Suppressor macrophage (primary cell): ENCODE measurements at regions not wholly inside any gene's neighbourhood (a gene's known extent, or its start where the extent isn't known, plus 50 kb on each side); places are given as distances from the start of the nearest gene placed in this dataset.
"Not testable (repeated sequence)": the region's sequence is repeated elsewhere in the genome, so short reads cannot be mapped to it uniquely, and the experiment has no call there.

ENCODE experiments used
- DNase-seq, 4 experiments: peaks; one replicate each; pipeline ENCODE4 v3.0.0-alpha.2; 2020 to 2022

DNA sequence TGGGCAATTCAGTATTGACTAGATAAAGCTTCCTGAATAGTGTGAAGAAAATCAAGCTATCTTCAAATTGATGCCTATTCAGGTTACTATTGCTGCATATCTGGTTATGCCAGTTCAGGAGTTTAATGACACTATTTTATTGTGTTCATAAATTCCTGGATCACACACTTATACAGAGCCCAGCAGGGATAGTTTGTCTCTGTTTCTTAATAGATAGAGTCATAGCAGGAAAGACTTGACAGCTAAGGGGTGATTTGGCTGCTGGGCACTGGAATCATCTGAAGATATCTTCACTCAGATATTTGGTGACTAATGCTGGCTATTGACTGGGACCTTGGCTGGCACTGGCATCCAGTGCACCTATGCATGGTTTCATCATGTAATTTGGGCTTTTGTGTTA, 187.8 kb downstream of the PYDC2 start:
- no peak for DNase-seq

DNA sequence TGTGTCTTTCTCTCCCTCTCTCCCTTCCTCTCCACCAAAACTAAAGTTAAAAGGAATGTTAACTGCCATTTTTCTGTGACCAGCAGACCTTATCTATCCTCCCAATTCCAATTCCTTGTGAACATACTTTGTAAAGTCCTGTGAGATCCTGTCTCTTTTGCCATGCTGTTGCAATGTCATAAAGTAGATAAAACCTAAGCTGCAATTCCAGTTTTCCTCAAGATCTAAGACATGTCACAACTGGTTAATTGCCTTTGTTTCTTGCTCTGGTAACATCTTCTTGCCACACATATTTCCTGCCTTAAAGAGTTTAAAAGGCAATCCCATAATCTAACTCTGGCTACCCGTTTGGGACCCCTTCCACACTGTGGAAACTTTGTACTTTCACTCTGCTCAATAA, 188.7 kb downstream of the PYDC2 start:
- no peak for DNase-seq

DNA sequence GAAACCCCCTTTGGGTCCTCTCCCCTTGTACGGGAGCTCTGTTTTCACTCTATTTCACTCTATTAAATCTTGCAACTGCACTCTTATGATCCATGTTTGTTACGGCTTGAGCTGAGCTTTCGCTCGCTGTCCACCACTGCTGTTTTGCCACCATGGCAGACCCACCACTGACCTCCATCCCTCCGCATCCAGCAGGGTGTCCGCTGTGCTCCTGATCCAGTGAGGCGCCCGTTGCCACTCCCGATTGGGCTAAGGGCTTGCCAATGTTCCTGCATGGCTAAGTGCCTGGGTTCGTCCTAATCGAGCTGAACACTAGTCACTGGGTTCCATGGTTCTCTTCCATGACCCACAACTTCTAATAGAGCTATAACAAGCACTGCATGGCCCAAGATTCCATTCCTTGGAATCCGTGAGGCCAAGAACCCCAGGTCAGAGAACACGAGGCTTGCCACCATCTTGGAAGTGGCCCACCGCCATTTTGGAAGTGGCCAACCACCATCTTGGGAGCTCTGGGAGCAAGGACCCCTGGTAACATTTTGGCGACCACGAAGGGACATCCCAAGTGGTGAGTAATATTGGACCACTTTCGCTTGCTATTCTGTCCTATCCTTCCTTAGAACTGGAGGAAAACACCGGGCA, 197.9 kb downstream of the PYDC2 start:
- DNase-seq: not testable (repeated sequence)

DNA sequence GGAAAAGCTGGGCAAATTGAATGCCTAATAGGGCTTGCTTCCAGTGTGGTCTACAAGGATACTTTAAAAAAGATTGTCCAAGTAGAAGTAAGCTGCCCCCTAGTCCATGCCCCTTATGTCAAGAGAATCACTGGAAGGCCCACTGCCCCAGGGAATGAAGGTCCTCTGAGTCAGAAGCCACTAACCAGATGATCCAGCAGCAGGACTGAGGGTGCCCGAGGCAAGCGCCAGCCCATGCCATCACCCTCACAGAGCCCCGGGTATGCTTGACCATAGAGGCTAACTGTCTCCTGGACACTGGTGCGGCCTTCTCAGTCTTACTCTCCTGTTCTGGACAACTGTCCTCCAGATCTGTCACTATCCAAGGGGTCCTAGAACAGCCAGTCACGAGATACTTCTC, 201.2 kb downstream of the PYDC2 start:
- DNase-seq: not testable (repeated sequence)

DNA sequence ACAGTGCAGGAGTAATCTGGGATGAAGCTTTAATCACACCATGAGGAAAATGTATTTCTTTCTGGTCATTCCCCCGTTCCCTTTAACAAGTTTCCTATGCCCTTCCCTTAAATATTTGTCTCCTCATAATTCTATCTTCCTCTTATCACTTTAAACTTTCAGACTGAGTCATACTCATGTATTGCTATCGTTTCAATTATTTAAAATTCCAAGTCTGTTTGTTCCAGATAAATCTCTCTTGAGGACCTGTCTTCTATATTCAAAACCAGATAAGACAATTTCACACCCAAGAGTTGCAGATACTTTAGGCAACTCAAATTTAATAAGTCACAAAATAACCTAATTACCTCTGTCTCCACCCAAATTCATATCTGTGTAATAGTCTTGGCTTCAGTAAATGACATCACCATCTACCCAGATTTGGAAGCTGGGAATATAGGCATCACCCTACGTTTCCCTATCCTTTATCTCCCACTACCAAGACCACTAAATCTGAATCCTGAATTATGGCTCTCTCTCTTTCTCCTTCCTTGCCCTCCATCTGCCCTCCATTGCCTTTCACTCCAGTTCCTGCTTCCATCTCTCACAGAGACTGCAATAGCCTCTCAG, 220.1 kb downstream of the PYDC2 start:
- no peak for DNase-seq

DNA sequence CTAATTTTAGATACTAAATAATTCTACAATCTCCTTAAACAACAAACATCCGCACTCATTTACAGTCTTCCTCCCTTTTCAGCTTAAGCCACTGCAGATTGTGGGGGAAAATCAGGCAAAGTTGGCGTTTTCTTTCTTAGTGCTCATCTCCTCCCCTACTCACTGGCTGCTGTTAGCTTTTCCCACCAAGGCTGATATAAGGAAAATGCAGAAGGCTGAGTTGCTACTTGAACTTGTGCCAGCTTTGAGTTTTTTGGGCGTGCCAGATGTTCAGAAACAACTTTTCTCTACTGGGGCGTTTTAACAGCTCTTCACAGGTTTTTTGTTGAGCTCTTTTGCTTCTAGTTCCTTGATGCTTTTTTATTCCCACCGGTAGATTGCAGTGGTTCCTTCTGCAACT, 222.0 kb downstream of the PYDC2 start:
- no peak for DNase-seq

DNA sequence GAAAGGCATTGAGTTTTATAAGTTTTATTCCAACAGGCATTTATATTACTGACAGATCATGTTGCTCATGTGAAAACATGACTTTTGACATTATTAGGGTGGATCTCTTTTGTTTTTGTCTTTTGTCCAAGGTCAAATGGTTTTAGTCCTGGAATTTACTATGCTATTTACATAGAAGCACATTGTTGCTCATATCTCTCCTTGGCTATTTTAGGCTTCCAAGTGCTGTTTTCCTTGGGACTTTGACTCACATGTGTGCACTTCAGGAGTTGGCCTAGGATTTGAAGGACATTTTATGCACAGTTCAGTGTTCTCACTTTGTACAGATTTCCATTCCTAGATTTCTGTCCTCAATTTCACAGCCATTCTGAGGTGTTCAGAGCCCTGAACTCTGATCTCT, 225.7 kb downstream of the PYDC2 start:
- no peak for DNase-seq

DNA sequence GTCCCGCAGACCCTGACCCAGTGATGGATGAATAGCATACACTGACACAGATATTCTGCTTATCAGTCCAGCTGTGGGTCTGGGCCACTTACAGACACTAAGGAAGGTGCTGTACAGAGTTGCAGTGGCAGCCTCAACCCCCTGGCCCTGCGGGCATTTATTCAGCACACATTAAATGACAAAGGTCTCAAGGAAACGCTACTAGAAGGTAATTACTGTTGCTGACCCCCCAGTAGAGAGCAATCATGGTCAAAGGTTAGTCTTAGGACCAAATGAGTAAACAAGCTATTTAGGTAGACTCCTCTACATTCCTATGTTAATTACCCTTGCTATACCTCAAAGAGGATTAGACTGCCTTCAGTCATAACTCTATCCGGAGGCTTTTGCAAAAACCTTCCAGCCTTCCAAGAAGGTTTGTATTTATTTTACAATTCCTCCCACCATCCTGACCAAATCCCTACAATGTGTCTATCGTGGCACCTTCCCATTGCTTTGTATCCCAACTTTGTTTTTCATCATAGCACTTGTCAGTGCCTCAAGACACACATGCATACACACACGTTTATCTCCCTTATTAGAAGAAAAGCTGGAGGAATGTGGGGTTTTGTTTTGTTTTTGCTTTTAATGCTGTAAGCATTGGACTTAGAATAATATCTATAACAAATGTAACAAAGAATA, 227.9 kb downstream of the PYDC2 start:
- DNase-seq: no peak

DNA sequence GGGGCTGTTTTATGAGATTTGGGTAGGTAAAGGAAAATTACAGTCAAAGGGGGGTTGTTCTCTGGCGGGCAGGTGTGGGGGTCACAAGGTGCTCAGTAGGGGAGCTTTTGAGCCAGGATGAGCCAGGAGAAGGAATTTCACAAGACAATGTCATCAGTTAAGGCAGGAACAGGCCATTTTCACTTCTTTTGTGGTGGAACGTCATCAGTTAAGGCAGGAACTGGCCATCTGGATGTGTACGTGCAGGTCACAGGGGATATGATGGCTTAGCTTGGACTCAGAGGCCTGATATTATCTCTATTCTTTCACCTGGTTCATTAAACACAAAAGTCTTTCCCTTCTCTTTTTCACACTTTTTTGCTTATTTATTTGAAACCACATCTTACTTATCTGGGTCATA, 230.2 kb downstream of the PYDC2 start:
- not testable (repeated sequence) for DNase-seq

DNA sequence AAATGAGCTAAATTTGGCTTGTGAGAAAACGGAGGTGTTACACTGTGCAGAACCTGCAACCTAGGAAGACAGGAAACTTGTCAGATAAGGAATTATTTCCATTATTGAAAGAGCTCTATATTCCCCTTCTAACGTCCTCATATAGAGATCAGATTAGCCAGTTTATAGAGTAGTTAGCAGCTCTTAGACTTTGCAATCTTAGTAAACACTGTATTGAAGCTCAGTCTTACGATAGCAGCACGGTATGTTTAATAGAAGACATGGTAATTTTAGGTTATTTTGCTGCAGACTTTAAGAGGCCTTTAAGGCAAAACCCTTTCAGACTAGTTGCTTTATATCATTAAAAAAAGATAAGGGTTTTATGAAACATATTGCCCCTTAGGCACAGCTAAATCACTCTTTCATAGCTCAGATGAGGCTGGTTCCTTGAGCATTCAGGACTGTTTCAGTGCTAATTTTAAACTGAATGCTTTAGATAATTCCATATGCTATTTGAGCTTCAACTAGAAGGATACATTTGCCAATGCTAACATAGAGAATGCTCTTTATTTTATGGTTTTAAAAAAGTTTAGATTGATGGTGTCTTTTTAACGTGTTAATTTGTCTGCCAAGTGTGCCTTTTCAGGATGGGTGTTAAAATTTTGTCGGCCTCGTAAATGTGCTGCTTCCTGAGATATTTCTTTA, 234.3 kb downstream of the PYDC2 start:
- no peak for DNase-seq

DNA sequence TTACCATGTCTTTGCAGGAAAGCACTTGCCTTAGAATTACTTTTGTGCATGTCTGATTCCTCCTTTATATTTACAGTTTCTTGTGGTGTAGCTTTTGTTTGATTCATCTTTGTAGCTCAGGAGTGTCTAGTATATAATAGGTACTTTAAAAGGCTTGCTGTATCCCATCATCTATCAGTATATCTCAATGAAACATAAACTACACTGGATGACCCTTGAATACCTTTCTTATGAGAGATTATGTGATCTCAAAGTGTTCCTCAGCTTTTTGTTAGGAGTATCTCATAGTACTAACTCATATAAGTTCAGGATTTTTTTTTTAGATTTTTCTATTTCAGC, 234.8 kb downstream of the PYDC2 start:
- no peak for DNase-seq

DNA sequence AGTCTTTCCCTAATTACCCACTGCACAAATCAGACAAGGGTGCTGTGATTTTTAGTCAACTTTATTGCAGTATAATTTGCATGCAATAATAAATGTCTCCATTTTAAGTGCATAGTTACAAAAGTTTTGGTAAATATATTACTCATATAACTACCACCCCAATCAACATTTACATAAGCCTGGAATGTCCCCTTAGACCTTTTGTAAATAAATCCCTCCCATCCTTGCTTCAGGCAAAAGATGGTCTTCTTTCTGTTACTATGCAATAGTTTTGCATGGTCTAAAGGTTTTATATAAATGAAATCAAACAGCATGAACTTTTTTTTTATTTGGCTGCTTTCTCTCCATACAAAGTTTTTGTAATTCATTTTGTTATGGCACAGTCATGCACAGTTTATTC, 235.4 kb downstream of the PYDC2 start:
- DNase-seq: no peak

DNA sequence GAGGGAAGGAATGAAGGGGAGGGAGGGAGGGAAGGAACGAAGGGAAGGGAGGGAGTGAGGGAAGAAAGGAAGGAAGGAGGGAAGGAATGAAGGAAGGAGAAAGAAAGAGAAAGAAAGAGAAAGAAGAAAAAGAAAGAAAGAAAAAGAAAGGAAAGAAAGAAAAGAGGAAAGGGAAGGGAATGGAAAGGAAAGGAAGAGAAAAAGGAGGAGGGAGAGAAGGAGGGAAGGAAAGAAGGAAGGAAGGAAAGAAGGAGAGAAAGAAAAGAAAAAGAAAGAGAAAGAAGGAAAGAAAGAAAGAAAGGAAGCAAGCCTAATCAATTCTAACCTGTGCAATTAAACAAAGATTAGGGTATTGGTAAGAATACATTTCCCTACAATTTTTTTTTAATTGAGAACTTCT, 238.6 kb downstream of the PYDC2 start:
- no peak for DNase-seq

DNA sequence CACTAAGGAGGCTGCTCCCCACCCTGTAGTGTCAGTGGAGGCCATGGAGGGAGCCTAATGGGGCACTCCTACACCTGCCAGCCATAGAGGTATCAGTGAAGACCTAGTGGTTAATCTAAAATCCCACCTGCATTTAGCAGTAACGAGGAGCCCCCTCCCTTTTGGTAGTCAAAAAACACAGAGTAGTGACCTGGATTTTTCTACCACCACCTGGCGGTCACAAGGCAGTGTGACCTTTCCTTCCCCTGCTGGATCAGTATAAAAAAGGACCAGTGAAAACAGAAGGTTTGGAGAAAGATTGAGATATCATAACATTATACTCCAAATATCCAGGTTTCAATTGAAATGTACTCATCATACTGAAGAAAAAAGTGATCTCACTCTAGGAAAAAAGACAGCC, 241.2 kb downstream of the PYDC2 start:
- no peak for DNase-seq

DNA sequence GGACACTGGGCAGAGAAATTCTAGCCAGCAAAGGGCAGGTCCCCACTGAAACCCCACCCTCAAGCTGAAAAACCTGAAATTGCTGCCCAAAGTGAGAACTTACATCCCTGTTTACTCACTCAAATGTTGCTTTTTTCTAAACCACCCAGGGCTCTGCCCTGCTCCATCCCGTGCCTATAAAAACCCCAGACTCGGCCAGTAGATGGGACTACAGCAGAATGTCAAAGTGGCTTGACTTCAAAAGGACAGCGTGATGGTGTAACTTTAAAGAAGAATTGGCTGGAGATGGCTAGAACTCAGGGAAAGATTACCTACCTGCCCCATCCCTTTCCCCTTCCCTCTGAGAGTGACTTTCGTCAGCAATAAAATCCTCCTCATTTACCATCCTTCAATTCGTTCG, 246.9 kb downstream of the PYDC2 start:
- no peak for DNase-seq

DNA sequence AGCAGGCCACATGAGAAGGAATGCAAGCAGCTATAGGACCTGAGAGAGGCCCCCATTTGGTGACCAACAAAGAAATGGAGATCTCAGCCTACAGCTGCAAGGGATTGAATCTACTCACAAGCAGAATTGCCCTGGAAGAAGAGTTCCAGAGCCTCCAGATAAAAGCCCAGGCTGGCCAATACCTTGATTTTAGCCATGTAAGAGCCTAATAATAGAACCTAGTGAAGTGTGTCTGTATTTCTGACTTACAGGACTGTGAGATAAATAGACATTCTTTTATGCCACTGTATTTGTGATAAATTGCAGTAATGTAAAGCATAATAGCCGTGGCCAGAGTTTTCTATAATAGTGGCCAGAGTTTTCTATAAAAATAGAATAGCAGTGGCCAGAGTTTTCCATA, 254.6 kb downstream of the PYDC2 start:
- no peak for DNase-seq

DNA sequence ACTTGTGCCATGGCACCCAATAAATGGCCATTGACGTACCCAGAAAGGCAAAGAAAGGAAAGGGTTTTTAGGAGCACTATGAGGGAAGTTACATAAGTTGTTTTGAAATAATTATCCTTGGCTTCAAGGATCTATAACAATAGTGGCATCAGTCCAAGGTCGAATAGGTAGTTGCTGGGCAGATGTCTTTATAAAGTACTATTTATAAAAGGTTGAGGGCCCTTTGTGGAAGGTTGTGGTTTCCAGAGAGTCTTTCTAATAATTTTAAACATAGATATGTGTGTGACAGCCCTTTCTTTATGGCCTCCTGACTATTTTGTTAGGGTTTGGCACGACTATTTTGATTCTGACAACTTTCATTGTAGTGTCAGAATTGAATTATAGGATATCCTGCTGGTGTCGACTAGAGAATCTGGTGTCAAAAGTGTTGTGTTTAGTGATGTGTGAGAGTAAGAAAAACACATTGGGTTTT, 260.5 kb downstream of the PYDC2 start:
- DNase-seq: no peak

DNA sequence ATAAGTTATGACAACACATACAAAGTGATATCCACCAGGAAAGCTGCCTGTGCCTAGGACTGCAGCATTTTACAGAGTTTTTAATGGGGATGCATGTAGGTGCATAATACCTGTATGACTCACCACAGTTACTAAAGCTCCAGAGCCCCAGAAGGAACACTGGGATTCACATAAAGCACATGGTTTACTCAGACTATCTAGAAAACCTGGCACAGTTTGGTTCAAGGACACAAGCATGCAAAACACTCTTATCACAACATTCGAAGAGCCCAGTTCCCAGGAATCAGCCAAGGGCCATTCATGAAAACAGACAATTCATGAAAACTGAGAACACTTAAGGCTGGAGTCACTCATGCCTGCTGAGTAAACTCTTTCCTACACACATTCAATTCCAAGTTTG, 261.0 kb downstream of the PYDC2 start:
- no peak for DNase-seq

DNA sequence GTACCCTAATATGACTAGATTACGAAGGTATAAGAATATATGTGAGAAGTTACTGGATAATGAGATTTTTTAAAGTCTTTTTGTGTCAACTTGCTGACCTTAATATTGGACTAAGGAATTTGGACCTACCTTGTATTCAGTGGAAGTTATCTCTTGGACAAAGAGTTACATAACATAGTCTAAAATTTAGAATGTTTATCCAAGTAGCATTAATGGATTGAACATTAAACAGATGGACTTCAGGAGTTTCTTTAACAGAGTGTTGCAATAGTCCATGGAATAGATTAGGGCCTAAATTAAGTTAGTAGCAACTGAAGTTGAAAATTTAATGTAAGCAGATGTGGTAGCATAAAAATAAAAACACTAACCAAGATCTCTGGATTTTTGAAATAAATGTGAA, 266.4 kb downstream of the PYDC2 start:
- DNase-seq: no peak

DNA sequence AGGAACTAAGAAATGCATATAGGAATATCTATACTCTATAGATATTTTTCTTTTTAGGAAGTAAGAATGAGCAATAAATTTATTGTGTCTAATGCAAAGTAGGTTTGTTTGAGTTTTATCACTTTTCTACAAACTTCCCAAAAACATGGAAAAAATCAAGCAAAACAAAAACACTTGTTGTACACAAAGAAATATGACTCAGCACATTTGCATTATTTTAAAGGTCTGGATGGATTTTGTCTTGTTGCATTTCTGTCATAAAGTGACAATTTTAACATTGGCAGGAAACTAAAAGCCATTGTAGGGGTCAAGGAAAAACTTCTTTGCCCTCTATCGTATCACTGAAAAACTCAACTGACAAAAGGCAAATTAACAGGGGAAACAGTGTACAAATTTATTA, 267.2 kb downstream of the PYDC2 start:
- DNase-seq: no peak

DNA sequence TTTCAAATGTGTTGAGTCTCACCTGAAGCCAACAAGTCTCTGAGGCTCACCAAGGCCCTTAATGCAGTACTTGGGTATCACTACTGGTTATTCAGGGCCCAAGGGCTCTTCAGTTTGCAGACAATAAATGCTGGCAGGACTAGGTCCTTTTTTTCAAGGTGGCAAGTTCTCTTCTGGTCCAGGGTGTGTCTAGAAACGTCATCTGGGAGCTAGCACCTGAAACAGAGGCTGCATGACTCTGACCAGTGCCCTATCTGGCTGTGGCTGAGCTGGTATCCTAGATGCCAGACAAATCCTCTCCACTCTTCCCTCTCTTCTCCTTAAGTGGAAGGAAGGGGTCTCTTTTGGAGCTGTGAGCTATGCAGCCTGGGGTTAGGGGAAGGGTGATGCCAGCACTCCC, 276.8 kb downstream of the PYDC2 start:
- no peak for DNase-seq

DNA sequence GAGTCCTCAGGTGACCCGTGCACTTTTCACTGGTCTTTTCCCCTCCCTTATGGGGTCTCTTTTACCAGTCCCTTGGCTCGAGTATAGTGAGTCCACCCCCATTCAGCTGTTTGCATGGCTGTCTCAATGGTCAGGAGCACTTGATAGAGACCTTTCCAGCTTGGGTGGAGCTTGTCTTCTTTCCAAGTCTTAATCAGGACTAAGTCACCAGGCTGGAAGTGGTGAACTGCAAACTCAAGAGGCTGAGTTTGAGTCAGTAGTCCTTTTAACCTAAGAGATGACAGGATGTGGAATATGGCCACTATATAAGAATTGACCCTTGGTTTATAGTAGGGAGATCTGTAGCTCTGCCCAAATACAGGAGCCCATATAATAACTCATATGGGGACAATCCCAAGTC, 279.7 kb downstream of the PYDC2 start:
- DNase-seq: no peak

DNA sequence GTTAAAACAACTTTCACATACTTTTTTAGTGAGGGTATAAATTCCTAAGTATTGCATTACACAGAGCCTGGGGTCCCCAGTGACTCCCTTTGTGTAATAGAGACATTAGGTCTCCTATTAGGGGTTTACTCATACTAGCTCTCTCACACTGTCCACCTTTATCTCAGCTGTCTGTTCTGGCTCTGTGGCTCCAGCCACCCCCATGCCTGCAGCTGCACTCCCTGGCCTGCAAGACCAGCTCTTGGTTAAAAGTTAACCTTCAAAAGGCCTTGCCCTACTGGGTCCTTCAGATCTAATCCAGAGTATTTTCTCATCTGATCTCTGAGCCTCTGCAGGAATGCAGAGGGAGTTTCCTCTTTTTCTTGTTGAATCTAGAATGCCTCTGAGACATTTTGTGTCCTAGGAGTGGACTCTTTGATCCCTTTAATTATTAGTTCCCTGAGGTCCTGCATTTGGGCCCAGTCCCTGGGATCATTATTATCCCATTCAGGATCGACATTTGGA, 280.9 kb downstream of the PYDC2 start:
- not testable (repeated sequence) for DNase-seq

DNA sequence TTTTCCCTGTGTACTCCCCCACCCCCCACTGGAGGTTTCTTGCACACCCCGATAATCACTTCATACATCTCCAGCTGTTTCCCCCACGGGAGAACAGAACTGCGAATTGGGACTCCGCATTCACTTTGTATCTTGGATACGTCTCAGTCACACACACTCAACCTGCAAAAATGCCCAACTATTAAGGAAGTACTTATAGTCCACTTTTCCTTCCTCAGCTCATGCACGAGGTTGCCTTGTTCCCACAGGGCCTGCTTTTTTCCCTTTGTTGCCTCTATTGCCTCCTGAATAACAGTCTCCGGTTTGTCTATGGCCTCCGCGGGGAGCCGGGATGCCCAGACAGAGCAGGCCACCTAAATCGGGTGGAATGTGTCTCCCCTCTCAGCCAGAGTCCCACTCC, 282.3 kb downstream of the PYDC2 start:
- DNase-seq: no peak
